Choroid plexus epithelial cell (primary cell): ENCODE measurements at regions not wholly inside any gene's neighbourhood (a gene's known extent, or its start where the extent isn't known, plus 50 kb on each side); places are given as distances from the start of the nearest gene placed in this dataset.

ENCODE experiments used
- DNase-seq: peaks from one replicate; pipeline ENCODE4 v3.0.0-alpha.2; 2010; ENCODE audit warnings: low read depth
- H3K4me3 ChIP-seq: 2 replicates; pipeline ENCODE4 v1.5.1; 2011; ENCODE audit warnings: low read depth, mild to moderate bottlenecking, control low read depth, low read length, moderate library complexity
- CTCF ChIP-seq: conservative IDR thresholded peaks from 2 replicates; pipeline ENCODE4 v1.5.1; 2011; ENCODE audit warnings: low read depth, mild to moderate bottlenecking, control low read depth, inconsistent platforms, low read length, moderate library complexity

- no peak overlapping the region for H3K4me3 ChIP-seq
- TF ChIP-seq CTCF, result no peak
- DNase-seq, result no peak
Observed at GRCh38 chr12:107845226-107845979, 70.9 kb downstream of the ASCL4 start.

DNA sequence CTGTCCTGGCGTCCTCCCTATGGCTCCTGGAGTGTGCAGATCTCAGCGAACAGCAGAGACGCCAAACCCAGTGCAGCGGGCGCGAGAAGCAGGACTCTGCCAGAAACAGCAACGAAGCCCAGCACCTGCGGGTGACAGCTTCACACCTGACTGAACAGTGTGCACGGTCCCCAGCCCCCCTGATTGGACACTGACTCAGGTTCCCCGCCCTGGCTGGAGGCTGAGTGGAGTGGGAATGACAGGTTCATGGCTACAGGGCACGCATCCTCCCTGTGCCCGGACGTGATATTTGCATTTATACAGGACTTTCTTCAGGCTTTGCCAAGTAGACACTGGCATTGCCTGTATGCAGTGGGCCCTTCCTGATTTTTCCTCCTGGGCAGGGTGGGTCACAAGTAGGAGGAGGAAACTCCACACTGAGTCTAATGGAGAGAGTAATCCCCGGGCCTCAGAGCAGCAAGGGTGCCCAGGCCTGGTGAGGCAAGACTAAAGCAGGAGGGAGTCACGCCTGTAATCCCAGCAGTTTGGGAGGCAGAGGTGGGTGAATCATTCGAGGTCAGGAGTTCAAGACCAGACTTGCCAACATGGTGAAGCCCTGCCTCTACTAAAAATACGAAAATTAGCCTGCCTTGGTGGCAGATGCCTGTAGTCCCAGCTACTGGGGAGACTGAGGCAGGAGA, 71.6 kb downstream of the ASCL4 start:
- DNase-seq, result no peak
- no peak for TF ChIP-seq CTCF
- no peak overlapping the region for H3K4me3 ChIP-seq

DNA sequence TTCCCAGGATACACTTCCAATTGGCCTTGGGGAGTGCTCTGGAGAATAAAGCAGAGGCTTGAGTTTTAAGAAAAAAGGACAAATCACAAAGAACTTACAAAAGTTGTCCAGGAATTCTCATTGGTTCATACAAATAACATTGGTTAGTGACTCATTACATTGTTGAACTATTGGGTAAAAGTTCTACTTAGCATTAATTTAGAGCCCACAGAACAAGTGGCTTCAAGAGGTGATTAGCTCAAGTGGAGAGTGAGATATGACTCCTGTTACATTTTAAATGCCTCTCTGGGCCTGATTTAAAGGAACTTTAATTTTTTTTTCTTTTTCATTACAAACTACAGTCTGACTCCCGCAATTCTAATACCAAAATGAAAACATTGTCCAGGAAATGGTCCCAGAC, 72.9 kb downstream of the ASCL4 start:
- DNase-seq, result no peak
- no peak for TF ChIP-seq CTCF
- no peak overlapping the region for H3K4me3 ChIP-seq

DNA sequence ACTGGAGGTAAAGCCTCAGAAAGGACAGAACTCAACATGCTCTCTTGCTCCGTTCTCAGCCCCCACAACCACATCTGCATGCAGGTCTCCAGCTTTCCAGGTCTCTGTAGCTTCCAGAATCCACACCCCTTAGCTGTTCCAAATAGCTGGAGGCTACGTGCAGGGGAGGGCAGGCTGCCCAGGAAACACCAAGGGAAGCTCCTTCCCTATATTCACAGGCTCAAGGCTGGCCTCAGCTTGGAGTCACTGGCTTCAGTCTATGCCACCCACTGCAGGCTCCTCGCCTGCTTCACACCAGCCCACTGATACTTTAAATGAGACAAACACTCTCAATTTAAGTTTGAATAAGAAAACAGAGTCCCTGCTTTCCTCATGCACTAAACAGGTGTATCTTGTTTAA, 73.3 kb downstream of the ASCL4 start:
- H3K4me3 ChIP-seq, result no peak overlapping the region
- DNase-seq, result no peak
- no peak for TF ChIP-seq CTCF

DNA sequence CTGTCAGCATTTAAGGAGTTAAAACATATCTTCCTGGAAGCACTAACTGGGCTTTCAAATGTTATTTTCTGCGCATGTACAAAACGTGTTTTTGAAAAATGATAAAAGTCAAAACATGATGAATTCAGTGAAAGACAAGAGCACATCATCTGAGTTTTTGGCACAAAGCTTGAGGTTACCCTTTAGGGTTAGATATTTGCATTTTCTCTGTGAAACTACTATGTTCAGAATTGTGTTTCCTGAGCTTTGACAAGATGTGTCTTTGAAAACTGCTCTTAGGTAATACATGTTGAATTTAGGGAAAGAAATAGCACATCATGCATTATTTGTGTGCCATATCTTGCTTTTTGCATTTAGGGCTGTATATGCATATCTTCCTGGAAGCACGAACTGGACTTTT, 79.0 kb downstream of the ASCL4 start:
- no peak for TF ChIP-seq CTCF
- H3K4me3 ChIP-seq, result no peak overlapping the region
- DNase-seq, result no peak

- DNase-seq, result no peak
- no peak overlapping the region for H3K4me3 ChIP-seq
- no peak for TF ChIP-seq CTCF
Observed at GRCh38 chr12:107855471-107855870, 81.0 kb downstream of the ASCL4 start.

GRCh38 chr12:107856096-107856495, 81.6 kb downstream of the ASCL4 start:
- H3K4me3 ChIP-seq, result no peak overlapping the region
- no peak for DNase-seq
- TF ChIP-seq CTCF, result no peak
